NB4 (cell line): ENCODE measurements at regions not wholly inside any gene's neighbourhood (a gene's known extent, or its start where the extent isn't known, plus 50 kb on each side); places are given as distances from the start of the nearest gene placed in this dataset.
"Not testable (repeated sequence)": the region's sequence is repeated elsewhere in the genome, so short reads cannot be mapped to it uniquely, and the experiment has no call there.

ENCODE experiments used
- DNase-seq: peaks from one replicate; pipeline ENCODE4 v3.0.0; 2010; ENCODE audit warnings: low read depth
- H3K4me3 ChIP-seq: one replicate; pipeline ENCODE4 v1.5.1; 2011; ENCODE audit warnings: mild to moderate bottlenecking, low read depth, low read length, moderate library complexity
- MYC ChIP-seq: IDR thresholded peaks from 2 replicates; pipeline ENCODE4 v1.6.1; 2011; ENCODE audit warnings: low read depth, low read length
- POLR2A ChIP-seq: IDR thresholded peaks from 2 replicates; pipeline ENCODE4 v1.6.1; 2011; ENCODE audit warnings: mild to moderate bottlenecking; ENCODE audit not compliant: insufficient read length; ENCODE audit errors: extremely low read depth
- TF ChIP-seq, protein P1 (sequence below): IDR thresholded peaks from one replicate; pipeline ENCODE4 v1.5.1; 2012; ENCODE audit warnings: low read depth, low read length
- TF ChIP-seq, protein P2 (sequence below): IDR thresholded peaks from 2 replicates; pipeline ENCODE4 v1.6.1; 2011; ENCODE audit warnings: low read depth, low read length

DNA sequence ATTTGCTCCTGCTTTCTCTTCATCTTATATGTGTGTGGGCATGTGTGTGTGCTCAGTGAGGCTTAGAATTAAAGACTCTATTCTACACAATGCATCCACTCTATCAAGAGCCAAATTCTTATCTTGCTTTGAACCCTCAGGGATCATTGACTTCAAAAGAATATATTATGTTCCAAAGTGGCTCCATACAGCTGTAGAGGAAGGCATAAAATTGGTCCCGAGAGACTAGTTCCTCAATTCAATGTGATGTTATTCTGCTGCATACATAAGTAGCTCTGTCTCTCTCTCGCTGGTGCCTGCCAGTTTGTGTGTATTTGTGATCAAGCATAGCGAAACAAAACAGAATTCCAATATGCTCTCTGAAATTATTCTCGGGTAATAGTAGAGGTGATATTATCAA, 997.9 kb upstream of the POT1 start:
- DNase-seq = peak; percentile 16
- TF ChIP-seq, protein P1, sequence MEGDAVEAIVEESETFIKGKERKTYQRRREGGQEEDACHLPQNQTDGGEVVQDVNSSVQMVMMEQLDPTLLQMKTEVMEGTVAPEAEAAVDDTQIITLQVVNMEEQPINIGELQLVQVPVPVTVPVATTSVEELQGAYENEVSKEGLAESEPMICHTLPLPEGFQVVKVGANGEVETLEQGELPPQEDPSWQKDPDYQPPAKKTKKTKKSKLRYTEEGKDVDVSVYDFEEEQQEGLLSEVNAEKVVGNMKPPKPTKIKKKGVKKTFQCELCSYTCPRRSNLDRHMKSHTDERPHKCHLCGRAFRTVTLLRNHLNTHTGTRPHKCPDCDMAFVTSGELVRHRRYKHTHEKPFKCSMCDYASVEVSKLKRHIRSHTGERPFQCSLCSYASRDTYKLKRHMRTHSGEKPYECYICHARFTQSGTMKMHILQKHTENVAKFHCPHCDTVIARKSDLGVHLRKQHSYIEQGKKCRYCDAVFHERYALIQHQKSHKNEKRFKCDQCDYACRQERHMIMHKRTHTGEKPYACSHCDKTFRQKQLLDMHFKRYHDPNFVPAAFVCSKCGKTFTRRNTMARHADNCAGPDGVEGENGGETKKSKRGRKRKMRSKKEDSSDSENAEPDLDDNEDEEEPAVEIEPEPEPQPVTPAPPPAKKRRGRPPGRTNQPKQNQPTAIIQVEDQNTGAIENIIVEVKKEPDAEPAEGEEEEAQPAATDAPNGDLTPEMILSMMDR = no peak
- no peak for TF ChIP-seq MYC
- no peak overlapping the region for H3K4me3 ChIP-seq

DNA sequence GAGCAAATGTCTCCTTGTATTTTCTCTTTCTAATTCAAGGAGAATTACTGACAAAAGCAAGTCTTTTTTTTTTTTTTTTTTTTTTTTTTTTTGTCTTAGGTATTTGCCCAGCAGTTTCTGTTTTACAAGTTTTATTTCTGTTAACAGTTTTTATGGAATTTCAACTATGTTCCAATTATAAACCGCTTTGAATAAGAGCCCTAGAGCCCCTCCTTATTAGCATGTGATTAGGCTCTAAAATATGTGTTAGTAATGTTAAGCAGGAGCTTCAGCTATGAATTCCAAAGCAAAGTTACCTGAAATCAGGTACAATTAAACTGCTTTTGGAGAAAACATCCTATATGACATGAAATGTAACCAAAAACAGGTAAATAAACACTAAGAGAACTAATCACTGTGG, 997.0 kb upstream of the POT1 start:
- DNase-seq = no peak
- H3K4me3 ChIP-seq = no peak overlapping the region
- TF ChIP-seq POLR2A = no peak
- TF ChIP-seq, protein P2, sequence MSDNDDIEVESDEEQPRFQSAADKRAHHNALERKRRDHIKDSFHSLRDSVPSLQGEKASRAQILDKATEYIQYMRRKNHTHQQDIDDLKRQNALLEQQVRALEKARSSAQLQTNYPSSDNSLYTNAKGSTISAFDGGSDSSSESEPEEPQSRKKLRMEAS = no peak
- TF ChIP-seq, protein P1 = no peak
- no peak for TF ChIP-seq MYC

DNA sequence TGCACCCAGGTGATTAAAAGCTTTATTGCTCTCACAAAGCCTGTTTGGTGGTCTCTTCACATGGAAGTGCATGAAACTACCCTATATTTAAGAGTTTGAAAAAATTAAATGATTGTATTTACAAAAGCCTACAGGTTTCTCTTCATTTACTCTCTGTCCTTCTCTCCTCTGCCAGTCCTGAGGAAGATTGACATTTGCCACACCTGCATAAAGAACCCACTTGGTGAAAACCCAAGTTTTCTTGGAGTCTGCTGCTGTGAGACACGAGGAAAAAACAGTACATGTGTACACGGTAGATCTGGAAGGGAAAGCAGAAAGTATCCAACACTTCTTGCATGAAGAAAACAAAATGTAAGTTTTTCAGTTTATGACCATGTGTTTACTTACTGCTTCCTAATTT, 994.4 kb upstream of the POT1 start:
- H3K4me3 ChIP-seq = no peak overlapping the region
- DNase-seq = no peak
- TF ChIP-seq MYC (no peak), POLR2A (no peak)
- TF ChIP-seq, protein P2 = no peak
- TF ChIP-seq, protein P1 = no peak

DNA sequence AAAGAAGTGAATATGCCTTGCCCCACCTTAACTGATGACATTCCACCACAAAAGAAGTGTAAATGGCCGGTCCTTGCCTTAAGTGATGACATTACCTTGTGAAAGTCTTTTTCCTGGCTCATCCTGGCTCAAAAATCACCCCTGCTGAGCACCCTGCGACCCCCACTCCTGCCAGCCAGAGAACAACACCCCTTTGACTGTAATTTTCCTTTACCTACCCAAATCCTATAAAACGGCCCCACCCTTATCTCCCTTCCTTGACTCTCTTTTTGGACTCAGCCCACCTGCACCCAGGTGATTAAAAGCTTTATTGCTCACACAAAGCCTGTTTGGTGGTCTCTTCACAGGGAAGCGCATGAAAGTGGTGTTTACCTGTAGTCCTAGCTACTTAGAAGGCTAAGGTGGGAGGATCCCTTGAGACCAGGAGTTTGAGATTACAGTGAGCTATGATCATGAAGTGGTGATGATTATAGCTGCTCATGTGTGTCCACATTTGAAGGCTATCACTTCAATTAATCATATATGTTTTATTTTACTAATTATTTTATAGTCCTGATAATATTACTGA, 985.8 kb upstream of the POT1 start:
- not testable (repeated sequence) for H3K4me3 ChIP-seq, DNase-seq

DNA sequence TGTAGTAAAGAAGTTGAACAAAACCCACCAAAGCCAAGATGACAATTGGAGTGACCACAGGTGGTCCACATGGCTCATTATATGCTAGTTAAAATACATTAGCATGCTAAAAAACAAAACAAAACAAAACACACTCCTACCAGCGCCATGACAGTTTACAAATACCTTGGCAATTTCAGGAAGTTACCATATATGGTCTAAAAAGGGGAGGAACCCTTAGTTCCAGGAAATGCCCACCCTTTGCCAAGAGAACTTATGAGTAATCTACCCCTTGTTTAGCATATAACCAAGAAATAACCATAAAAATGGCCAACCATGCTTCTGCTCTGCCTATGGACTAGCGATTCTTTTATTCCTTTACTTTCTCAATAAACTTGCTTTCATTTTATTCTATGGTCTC, 979.1 kb upstream of the POT1 start:
- no peak overlapping the region for H3K4me3 ChIP-seq
- TF ChIP-seq, protein P1 = no peak
- TF ChIP-seq, protein P2 = no peak
- no peak for TF ChIP-seq MYC
- TF ChIP-seq POLR2A = no peak
- peak; percentile 18 for DNase-seq

DNA sequence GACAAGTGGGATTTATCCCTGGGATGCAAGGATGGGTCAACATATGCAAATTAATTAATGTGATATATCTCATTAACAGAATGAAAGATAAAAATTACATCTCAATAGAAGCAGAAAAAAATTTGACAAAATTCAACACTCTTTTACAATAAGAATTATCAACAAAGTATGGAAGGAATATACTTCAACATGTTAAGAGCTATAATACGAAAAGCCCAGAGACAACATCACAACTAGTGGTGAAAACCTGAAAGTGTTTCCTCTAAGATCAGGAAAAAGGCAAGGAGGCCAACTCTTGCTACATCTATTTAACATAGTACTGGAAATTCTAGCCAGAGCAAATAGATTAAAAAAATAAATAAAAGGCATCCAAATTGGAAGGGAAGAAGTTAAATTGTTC, 970.0 kb upstream of the POT1 start:
- DNase-seq = no peak
- TF ChIP-seq, protein P1 = no peak
- no peak for TF ChIP-seq POLR2A
- TF ChIP-seq, protein P2 = no peak
- no peak for TF ChIP-seq MYC
- no peak overlapping the region for H3K4me3 ChIP-seq

DNA sequence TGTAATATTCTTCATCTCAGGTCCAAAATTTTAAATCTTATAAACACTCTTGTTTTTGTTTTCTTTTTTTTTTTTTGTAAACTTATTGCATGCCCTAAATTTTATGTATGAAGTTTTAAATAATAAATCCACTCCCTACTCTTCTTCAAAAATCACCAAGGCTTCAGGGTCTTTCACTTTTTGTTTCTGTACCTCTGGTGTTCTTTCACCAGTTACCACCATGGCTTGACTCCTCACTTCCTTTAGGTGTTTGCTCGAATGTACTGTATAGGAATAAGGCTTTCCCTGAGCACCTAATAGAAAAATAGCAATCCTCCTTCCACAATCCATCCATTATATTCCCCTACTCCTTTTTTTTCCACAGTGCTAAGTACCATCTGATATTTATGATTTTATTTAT, 962.8 kb upstream of the POT1 start:
- no peak for DNase-seq
- H3K4me3 ChIP-seq = no peak overlapping the region
- TF ChIP-seq POLR2A = no peak
- TF ChIP-seq MYC = no peak
- TF ChIP-seq, protein P1 = no peak
- TF ChIP-seq, protein P2 = no peak
